AG04449 (cell line): ENCODE measurements at regions not wholly inside any gene's neighbourhood (a gene's known extent, or its start where the extent isn't known, plus 50 kb on each side); places are given as distances from the start of the nearest gene placed in this dataset.

Source experiments
- CTCF ChIA-PET: fragments of 350-600 bp; formaldehyde crosslinking; extraction: SDS; loops from one replicate; lab custom pipeline; 2021; ENCODE audit warnings: antibody characterized with exemption; lab: Yijun Ruan, JAX
- POLR2A ChIA-PET: fragments of 400-600, 350-600 bp; formaldehyde crosslinking; extraction: SDS; loops from one replicate; lab custom pipeline; 2020; ENCODE audit warnings: antibody characterized with exemption, inconsistent platforms; lab: Yijun Ruan, JAX
- DNase-seq: peaks from one replicate; pipeline ENCODE4 v3.0.0-alpha.2; 2010; ENCODE audit warnings: low read depth, low spot score
- H3K4me3 ChIP-seq: 2 replicates; pipeline ENCODE4 v1.5.1; 2011; ENCODE audit warnings: low read depth, mild to moderate bottlenecking, control low read depth, low read length
- CTCF ChIP-seq: IDR thresholded peaks from one replicate; pipeline ENCODE4 v1.5.1; 2011; ENCODE audit warnings: mild to moderate bottlenecking, moderate library complexity, low read length, control low read depth, inconsistent platforms; ENCODE audit not compliant: insufficient read depth; ENCODE audit errors: missing control alignments

DNA sequence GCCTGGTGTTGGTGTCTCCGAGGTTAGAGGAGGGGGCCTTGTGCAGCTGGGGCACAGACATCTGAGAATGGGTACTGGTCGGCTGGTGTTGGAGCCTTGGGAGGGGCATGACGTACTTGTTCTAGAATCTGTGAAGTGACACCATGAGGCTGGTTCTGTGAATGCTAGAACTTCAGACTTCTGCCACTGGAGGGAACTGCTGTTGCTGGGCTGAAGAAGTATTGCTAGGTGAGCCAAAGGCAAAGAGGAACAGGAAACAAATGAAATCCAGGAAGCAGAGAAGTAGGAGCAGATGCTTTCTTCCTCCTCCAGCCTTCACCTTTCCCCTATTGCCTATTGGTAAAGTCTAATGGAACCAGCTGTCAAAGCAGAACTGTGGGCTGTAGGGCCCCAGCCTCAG is 120.9 kb upstream of the DDIT4L start:
- no peak for TF ChIP-seq CTCF
- H3K4me3 ChIP-seq = no peak overlapping the region
- ChIA-PET CTCF (interaction anchor here (1.3 kb wide), 1 partner anchor 99 kb away, joined by 3 read pairs; no protein-coding TSS in a partner anchor), POLR2A (no interaction called here)
- DNase-seq = no peak

DNA sequence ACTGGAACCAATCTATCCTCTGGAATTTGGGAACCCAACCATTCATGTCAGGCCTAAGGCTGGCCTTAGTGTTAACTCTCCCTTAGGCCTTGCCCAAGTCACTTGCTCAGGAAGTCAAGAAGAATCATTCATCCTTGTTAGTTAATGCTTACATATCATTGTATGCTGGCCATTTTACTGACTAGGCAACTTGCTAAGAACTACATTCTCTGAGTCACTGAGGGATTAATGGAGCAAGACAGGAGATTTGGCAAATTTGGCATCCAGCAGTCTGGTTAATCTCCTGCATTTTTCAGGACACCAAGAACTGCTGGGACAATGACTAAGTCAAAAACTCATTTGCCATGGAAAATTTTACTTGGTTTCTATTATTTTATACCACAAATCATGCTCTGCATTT is 115.8 kb upstream of the DDIT4L start:
- no peak for TF ChIP-seq CTCF
- CTCF ChIA-PET = no interaction called here
- no peak overlapping the region for H3K4me3 ChIP-seq
- POLR2A ChIA-PET = no interaction called here
- no peak for DNase-seq

DNA sequence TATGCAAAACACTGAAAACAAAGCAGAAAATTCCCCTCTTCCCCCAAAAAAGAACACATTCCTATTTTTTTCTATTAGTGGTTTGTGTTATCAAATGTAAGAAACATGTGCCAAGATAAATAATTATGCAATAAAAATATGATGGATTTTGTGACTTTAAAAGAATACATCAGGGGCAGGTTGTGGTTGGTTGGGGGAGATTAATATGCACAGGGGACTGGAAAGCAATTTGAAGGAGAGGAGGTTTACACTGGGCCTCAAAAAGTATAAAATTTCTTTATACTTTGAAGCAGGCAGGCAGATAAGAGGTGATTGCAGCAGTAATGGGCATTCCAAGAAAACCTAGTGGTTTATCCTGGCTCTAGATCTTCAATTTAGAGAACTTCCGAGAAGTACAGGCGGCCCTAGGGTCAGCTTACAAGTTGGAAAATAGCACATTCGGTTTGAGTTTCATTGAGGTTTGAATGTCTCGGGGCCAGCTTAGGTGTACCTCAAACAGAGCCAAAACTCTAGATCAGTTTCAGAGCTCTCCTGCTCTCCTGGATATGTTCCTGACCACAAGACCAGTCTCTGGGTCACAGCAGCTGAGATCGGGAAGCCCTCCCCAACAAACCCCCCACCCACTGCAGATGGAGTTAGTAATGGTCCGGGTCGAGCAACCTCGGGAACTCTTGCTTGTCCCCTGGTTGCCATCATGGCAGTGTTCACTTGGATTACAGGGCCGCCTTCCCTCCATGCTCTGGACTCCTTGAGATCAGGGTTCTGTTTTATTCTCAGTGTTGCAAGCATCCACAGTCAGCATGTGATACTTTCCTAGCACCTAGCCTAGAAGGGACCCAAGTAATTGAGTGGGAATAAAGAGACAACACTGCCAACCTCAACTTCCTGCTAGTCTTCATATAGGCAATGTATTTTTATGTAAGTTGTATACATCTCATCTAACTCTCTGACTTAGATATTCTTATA is 112.1 kb upstream of the DDIT4L start:
- POLR2A ChIA-PET = no interaction called here
- no peak for DNase-seq
- TF ChIP-seq CTCF = no peak
- H3K4me3 ChIP-seq = no peak overlapping the region
- CTCF ChIA-PET = no interaction called here

DNA sequence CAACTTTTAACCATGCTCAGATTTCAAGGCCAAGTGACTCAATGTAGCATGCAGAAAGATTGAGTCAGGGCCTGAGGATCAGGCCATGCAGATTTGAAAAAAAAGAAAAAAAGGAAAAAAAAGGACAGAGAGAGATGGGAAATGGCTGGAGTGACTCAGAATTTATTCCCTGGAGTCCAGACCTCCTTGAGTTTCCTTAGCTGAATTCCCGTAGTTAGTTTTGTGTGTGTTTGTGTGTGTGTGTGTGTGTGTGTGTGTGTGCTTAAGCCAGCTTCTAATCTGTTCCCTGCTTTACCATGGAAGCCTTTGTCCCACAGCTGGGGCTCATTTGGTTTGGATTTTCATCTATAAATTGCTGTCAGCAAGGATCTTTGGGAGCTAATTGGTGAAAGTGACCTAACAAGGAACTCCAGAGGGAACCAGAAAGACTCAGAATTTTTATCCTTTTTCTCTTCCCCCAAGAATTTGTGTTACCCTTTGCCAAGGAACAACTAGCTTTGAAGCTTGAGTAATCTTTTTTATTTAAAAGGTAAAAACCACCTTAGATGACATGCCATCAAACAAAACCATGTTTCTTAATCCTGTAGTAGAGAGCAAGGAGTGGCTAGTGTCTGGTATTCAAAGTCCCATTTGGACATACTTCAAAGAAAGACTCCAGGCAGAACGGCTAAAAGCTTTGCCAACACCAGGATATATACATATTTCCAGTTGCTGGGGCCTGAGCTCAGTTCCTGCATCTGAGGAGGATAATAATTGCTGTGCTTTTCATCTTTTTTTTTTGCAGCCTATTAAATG is 109.0 kb upstream of the DDIT4L start:
- H3K4me3 ChIP-seq = no peak overlapping the region
- ChIA-PET CTCF (no interaction called here), POLR2A (interaction anchor here (0.8 kb wide), 1 partner anchor 350 kb away, joined by 3 read pairs; no protein-coding TSS in a partner anchor)
- DNase-seq = peak; percentile 92
- TF ChIP-seq CTCF = no peak

GRCh38 chr4:100295792-100296191 is 105.5 kb upstream of the DDIT4L start:
- CTCF ChIA-PET = no interaction called here

More at GRCh38 chr4:100295792-100296191, 105.5 kb upstream of the DDIT4L start:
- no peak for TF ChIP-seq CTCF
- H3K4me3 ChIP-seq = no peak overlapping the region
- no peak for DNase-seq
- POLR2A ChIA-PET = no interaction called here
